GM12865 (cell line): ENCODE measurements at regions not wholly inside any gene's neighbourhood (a gene's known extent, or its start where the extent isn't known, plus 50 kb on each side); places are given as distances from the start of the nearest gene placed in this dataset.

ENCODE experiments used
- DNase-seq: peaks from one replicate; pipeline ENCODE4 v3.0.0; 2010; ENCODE audit warnings: low read depth
- H3K4me3 ChIP-seq: 2 replicates; pipeline ENCODE4 v1.5.1; 2011; ENCODE audit warnings: mild to moderate bottlenecking, low read depth, low read length, control low read depth
- TF ChIP-seq, protein P1 (sequence below): IDR thresholded peaks from 2 replicates; pipeline ENCODE4 v1.5.1; 2011; ENCODE audit warnings: low read length, control low read depth, low read depth, inconsistent platforms; ENCODE audit not compliant: insufficient read depth; ENCODE audit errors: missing control alignments

DNA sequence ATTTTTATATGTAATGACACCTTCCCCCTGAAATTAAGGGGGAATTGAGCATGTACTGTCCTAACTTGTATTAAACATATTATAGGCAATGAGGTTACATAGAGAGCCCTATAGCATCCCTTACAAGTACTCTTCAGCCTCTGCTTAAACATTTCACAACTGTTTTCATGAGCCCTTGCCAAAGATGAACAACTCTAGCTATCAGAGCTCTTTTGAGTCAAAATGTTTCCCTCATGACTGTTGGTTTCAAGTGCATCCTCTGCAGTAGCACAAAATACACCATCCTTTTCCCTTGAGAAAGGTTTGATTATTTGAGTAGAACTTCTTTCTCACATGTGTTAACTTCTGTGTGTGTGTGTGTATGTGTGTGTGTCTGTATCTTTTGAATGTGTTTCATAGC, 1157.6 kb upstream of the CELF2 start:
- no peak overlapping the region for H3K4me3 ChIP-seq
- no peak for DNase-seq
- TF ChIP-seq, protein P1, sequence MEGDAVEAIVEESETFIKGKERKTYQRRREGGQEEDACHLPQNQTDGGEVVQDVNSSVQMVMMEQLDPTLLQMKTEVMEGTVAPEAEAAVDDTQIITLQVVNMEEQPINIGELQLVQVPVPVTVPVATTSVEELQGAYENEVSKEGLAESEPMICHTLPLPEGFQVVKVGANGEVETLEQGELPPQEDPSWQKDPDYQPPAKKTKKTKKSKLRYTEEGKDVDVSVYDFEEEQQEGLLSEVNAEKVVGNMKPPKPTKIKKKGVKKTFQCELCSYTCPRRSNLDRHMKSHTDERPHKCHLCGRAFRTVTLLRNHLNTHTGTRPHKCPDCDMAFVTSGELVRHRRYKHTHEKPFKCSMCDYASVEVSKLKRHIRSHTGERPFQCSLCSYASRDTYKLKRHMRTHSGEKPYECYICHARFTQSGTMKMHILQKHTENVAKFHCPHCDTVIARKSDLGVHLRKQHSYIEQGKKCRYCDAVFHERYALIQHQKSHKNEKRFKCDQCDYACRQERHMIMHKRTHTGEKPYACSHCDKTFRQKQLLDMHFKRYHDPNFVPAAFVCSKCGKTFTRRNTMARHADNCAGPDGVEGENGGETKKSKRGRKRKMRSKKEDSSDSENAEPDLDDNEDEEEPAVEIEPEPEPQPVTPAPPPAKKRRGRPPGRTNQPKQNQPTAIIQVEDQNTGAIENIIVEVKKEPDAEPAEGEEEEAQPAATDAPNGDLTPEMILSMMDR: no peak

DNA sequence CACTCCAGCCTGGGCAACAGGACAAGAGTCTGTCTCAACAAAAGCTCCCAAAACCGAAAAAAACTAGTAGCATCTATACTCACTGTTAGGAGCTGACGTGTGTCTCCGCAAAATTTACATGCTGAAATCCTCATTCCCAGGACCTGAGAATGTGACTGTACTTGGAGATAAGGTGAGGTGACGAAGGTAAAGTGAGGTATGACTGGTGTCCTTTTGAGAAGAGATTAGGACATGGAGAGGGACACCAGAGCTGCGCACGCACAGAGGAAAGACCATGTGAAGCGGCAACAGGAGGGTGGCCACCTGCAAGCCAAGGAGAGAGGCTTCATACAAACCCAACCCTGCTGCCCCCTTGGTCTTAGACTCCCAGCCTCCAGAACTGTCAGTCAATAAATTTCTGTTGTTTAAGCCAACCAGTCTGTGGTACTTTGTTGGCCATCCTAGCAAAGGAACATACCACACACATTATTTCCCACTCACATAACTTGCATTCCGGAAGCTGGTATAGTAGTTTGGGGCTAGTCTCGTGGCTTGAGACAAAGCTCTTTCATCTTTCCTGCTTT, 1154.0 kb upstream of the CELF2 start:
- no peak overlapping the region for H3K4me3 ChIP-seq
- TF ChIP-seq, protein P1: no peak
- no peak for DNase-seq

DNA sequence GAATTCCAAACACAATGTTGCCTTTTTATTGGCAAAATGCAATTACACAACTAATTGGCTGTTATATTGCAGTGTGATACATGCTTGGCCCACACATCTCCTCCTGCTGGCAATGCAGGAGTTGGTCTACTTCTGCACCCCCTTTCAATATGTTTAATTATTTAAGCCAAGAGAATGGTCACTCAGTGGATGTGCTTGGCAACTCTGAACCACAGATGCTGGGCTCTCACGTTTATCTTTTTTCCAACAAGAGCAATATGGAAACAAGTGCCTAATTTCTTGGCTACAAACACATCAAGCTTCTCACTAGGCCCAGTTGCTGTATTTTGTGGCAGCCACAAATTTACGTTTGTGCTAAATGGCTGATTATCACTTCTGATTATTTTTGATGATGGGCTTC, 1149.2 kb upstream of the CELF2 start:
- no peak overlapping the region for H3K4me3 ChIP-seq
- DNase-seq: no peak
- TF ChIP-seq, protein P1: no peak

DNA sequence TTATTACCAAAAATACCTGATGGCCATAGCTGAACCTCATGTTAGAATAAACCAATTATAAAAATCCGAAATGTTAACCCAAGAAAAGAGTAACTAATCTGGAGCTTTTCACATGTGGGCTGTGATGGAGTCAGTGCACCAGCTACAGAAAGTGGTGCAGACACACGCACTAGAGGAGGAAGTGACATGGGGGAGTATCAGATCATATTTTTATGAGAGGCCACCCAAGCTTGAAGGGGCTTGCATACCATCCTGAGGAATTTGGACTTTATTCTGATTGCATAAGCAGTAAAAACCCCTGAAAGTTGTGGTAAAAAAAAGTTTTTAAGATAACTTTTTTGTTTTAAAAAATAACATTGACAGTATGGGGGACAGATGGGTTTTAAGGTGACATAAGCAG, 1148.5 kb upstream of the CELF2 start:
- DNase-seq: no peak
- TF ChIP-seq, protein P1: no peak
- no peak overlapping the region for H3K4me3 ChIP-seq

DNA sequence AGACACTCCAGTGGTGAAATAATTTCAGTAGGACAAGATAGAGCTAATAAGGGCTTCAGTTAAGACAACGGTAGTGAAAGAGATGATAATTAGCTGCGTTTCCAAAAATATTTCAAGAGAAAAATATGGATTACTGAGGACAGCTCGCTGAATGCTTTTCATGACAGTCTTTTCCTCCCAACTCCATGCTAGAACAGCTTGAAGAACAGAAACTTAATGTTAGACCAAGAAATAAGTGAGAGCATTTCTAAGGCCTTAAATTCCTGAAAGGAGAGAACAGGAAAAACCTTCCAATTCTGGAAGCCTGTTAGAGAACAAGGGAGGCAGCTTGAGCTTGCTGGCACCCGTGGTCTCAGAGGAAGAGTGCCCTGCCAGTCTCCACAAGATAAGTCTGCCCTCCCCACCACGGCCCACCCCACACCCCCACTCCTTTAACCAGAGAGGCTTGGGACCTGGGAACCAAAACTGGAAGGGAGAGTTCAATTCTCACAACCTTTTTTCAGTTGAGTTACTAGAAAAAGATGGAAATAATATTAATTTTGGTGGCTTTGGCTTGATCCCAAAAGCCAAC, 1148.0 kb upstream of the CELF2 start:
- DNase-seq: no peak
- TF ChIP-seq, protein P1: no peak

GRCh38 chr10:9875353-9875752, 1142.3 kb upstream of the CELF2 start:
- no peak for DNase-seq
- H3K4me3 ChIP-seq: no peak overlapping the region
- TF ChIP-seq, protein P1: no peak

More for the DNA sequence above, 1148.0 kb upstream of the CELF2 start:
- no peak overlapping the region for H3K4me3 ChIP-seq

GRCh38 chr10:9877978-9878377, 1139.7 kb upstream of the CELF2 start:
- DNase-seq: no peak
- TF ChIP-seq, protein P1: no peak
- no peak overlapping the region for H3K4me3 ChIP-seq
